ENCODE measurements at regions not wholly inside any gene's neighbourhood (a gene's known extent, or its start where the extent isn't known, plus 50 kb on each side); places are given as distances from the start of the nearest gene placed in this dataset.

- TF ChIP-seq POLR2A (IDR thresholded peaks at IDR 0.05) (no peak), CTCF (IDR thresholded peaks at IDR 0.05) (no peak)
Observed at GRCh38 chr5:2278825-2279456, 396.2 kb upstream of the IRX4 start.
